ENCODE measurements at regions not wholly inside any gene's neighbourhood (a gene's known extent, or its start where the extent isn't known, plus 50 kb on each side); places are given as distances from the start of the nearest gene placed in this dataset.

- Histone ChIP-seq H3K27ac (no peak overlapping the region), H3K4me3 (ENCODE audit: low read depth, low read length) (no peak overlapping the region), H3K36me3 (no peaks in the 10 kb centered on the region), H3K9me3 (ENCODE audit: severe bottlenecking) (peaks cover 3% of the 10 kb centered on the region), H3K27me3 (ENCODE audit: insufficient read depth, low read depth, severe bottlenecking) (no peaks in the 10 kb centered on the region)
- no peak for DNase-seq
- TF ChIP-seq, protein P1, sequence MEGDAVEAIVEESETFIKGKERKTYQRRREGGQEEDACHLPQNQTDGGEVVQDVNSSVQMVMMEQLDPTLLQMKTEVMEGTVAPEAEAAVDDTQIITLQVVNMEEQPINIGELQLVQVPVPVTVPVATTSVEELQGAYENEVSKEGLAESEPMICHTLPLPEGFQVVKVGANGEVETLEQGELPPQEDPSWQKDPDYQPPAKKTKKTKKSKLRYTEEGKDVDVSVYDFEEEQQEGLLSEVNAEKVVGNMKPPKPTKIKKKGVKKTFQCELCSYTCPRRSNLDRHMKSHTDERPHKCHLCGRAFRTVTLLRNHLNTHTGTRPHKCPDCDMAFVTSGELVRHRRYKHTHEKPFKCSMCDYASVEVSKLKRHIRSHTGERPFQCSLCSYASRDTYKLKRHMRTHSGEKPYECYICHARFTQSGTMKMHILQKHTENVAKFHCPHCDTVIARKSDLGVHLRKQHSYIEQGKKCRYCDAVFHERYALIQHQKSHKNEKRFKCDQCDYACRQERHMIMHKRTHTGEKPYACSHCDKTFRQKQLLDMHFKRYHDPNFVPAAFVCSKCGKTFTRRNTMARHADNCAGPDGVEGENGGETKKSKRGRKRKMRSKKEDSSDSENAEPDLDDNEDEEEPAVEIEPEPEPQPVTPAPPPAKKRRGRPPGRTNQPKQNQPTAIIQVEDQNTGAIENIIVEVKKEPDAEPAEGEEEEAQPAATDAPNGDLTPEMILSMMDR (IDR thresholded peaks at IDR 0.05; ENCODE audit: low read depth, low read length): no peak
These were observed 467.2 kb downstream of the MED13L start for GRCh38 chr12:115810122-115810901.

GRCh38 chr12:115806000-115806399, 471.5 kb downstream of the MED13L start:
- no peak overlapping the region for H3K4me3 ChIP-seq (ENCODE audit: low read depth, low read length)
- H3K9me3 ChIP-seq (ENCODE audit: severe bottlenecking): no peaks in the 10 kb centered on the region
- no peaks in the 10 kb centered on the region for H3K27me3 ChIP-seq (ENCODE audit: insufficient read depth, low read depth, severe bottlenecking)
- H3K36me3 ChIP-seq: no peaks in the 10 kb centered on the region
- TF ChIP-seq, protein P1 (IDR thresholded peaks at IDR 0.05; ENCODE audit: low read depth, low read length): no peak
- H3K27ac ChIP-seq: no peak overlapping the region
- DNase-seq: no peak

- no peak for DNase-seq
- H3K9me3 ChIP-seq (ENCODE audit: severe bottlenecking): no peaks in the 10 kb centered on the region
- H3K4me3 ChIP-seq (ENCODE audit: low read depth, low read length): no peak overlapping the region
- TF ChIP-seq, protein P1 (IDR thresholded peaks at IDR 0.05; ENCODE audit: low read depth, low read length): no peak
- H3K36me3 ChIP-seq: no peaks in the 10 kb centered on the region
- H3K27ac ChIP-seq: no peak overlapping the region
- H3K27me3 ChIP-seq (ENCODE audit: insufficient read depth, low read depth, severe bottlenecking): no peaks in the 10 kb centered on the region
These were observed 474.7 kb downstream of the MED13L start for GRCh38 chr12:115802767-115803166.

DNA sequence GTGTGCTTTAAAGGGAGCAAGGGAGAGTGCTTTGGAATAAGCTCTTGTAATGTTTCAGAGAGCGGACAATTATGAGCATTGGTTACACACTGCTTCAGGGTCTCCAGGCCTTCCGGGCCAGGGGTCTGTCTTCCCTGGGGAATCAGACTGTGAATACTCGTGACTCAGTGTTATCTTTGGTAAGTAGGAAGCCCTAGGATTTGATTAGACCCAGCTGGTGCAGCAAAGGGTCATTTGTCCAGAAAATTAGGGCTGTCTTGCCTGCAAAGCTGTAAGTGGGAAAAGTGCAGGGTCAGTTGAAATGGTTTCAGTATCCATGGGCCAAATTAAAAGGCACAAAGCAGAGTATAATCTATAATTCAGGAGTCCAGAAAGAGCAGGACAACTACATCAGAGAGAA, 475.6 kb downstream of the MED13L start:
- Histone ChIP-seq H3K9me3 (ENCODE audit: severe bottlenecking) (no peaks in the 10 kb centered on the region), H3K27me3 (ENCODE audit: insufficient read depth, low read depth, severe bottlenecking) (no peaks in the 10 kb centered on the region), H3K36me3 (no peaks in the 10 kb centered on the region), H3K27ac (no peak overlapping the region), H3K4me3 (ENCODE audit: low read depth, low read length) (no peak overlapping the region)
- TF ChIP-seq, protein P1 (IDR thresholded peaks at IDR 0.05; ENCODE audit: low read depth, low read length): no peak
- DNase-seq: no peak

DNA sequence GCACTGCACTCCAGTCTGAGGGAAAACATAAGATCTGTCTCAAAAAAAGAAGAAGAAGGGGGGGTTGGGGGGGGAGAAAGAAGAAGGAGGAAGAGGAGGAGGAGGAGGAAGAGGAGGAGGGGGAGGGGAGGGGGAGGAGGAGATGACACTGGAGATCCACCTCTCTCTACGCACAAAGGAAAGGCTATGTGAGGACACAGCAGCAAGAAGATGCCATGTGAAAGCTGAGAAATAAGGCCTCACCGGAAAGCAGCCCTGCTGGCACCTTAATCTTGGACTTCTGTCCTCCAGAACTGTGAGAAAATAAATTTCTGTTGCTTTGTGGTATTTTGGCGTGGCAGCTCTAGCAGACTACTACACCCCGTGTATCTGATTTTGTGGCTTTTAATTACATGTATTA, 477.9 kb downstream of the MED13L start:
- H3K36me3 ChIP-seq: no peaks in the 10 kb centered on the region
- H3K4me3 ChIP-seq (ENCODE audit: low read depth, low read length): no peak overlapping the region
- no peak for DNase-seq
- H3K9me3 ChIP-seq (ENCODE audit: severe bottlenecking): no peaks in the 10 kb centered on the region
- no peak overlapping the region for H3K27ac ChIP-seq
- TF ChIP-seq, protein P1 (IDR thresholded peaks at IDR 0.05; ENCODE audit: low read depth, low read length): no peak
- H3K27me3 ChIP-seq (ENCODE audit: insufficient read depth, low read depth, severe bottlenecking): no peaks in the 10 kb centered on the region

Measured in WERI-Rb-1 (cell line).